ENCODE measurements at regions not wholly inside any gene's neighbourhood (a gene's known extent, or its start where the extent isn't known, plus 50 kb on each side); places are given as distances from the start of the nearest gene placed in this dataset.

GRCh38 chr6:40720375-40720748 is 133.2 kb upstream of the LRFN2 start:
- Histone ChIP-seq H3K4me3 (ENCODE audit: low read depth in 1 of 3, low read length in 3 of 3) (no peak overlapping the region), H3K9me3 (ENCODE audit: control insufficient read depth in 2 of 2, insufficient read depth in 1 of 2, low read depth in 1 of 2, low read length in 1 of 2) (peaks cover 0 to 6% of the 10 kb centered on the region in 2 donors), H3K4me1 (ENCODE audit: control insufficient read depth in 3 of 3, insufficient read depth in 2 of 3, low read depth in 1 of 3, low read length in 2 of 3) (peaks cover 0 to 49% (median 6%) of the 10 kb centered on the region in 3 donors), H3K27me3 (ENCODE audit: control insufficient read depth in 3 of 3, insufficient read depth in 3 of 3, low read length in 3 of 3) (no peaks in the 10 kb centered on the region), H3K27ac (ENCODE audit: low read depth in 1 of 3, low read length in 2 of 3) (peak overlapping the region in 1 of 3 donors; percentile 57), H3K36me3 (ENCODE audit: control insufficient read depth in 3 of 3, insufficient read depth in 2 of 3, low read depth in 1 of 3, low read length in 3 of 3) (no peaks in the 10 kb centered on the region)
- WGBS, 3 donors: 64 to 76% (median 75%) methylated on average over 2 of the region's 2 CpGs
- FAIRE-seq (no peak), DNase-seq (no peak)

GRCh38 chr6:40719671-40720374 is 132.7 kb upstream of the LRFN2 start:
- FAIRE-seq: no peak
- Histone ChIP-seq H3K4me1 (ENCODE audit: control insufficient read depth in 3 of 3, insufficient read depth in 2 of 3, low read depth in 1 of 3, low read length in 2 of 3) (peaks cover 0 to 53% (median 6%) of the 10 kb centered on the region in 3 donors), H3K9me3 (ENCODE audit: control insufficient read depth in 2 of 2, insufficient read depth in 1 of 2, low read depth in 1 of 2, low read length in 1 of 2) (peaks cover 0 to 6% of the 10 kb centered on the region in 2 donors), H3K4me3 (ENCODE audit: low read depth in 1 of 3, low read length in 3 of 3) (no peak overlapping the region), H3K36me3 (ENCODE audit: control insufficient read depth in 3 of 3, insufficient read depth in 2 of 3, low read depth in 1 of 3, low read length in 3 of 3) (no peaks in the 10 kb centered on the region), H3K27ac (ENCODE audit: low read depth in 1 of 3, low read length in 2 of 3) (peak overlapping the region in 2 of 3 donors; percentile 57 to 75), H3K27me3 (ENCODE audit: control insufficient read depth in 3 of 3, insufficient read depth in 3 of 3, low read length in 3 of 3) (no peaks in the 10 kb centered on the region)
- WGBS, 3 donors: 29 to 43% (median 39%) methylated on average over 7 of the region's 7 CpGs
- peak; percentile 44 to 53 for DNase-seq

- no peak for FAIRE-seq
- peaks cover 0 to 6% of the 10 kb centered on the region in 2 donors for H3K9me3 ChIP-seq (ENCODE audit: control insufficient read depth in 2 of 2, insufficient read depth in 1 of 2, low read depth in 1 of 2, low read length in 1 of 2)
- H3K36me3 ChIP-seq (ENCODE audit: control insufficient read depth in 3 of 3, insufficient read depth in 2 of 3, low read depth in 1 of 3, low read length in 3 of 3): no peaks in the 10 kb centered on the region
- no peaks in the 10 kb centered on the region for H3K27me3 ChIP-seq (ENCODE audit: control insufficient read depth in 3 of 3, insufficient read depth in 3 of 3, low read length in 3 of 3)
- no peak for DNase-seq
- H3K4me1 ChIP-seq (ENCODE audit: control insufficient read depth in 3 of 3, insufficient read depth in 2 of 3, low read depth in 1 of 3, low read length in 2 of 3): peaks cover 0 to 52% (median 6%) of the 10 kb centered on the region in 3 donors
- H3K4me3 ChIP-seq (ENCODE audit: low read depth in 1 of 3, low read length in 3 of 3): no peak overlapping the region
- no peak overlapping the region for H3K27ac ChIP-seq (ENCODE audit: low read depth in 1 of 3, low read length in 2 of 3)
- WGBS, 3 donors: 69 to 84% (median 83%) methylated on average over 1 of the region's 1 CpG
Observed at GRCh38 chr6:40718401-40718800, 131.2 kb upstream of the LRFN2 start.

GRCh38 chr6:40717411-40718057 is 130.4 kb upstream of the LRFN2 start:
- Histone ChIP-seq H3K27me3 (ENCODE audit: control insufficient read depth in 3 of 3, insufficient read depth in 3 of 3, low read length in 3 of 3) (no peaks in the 10 kb centered on the region), H3K9me3 (ENCODE audit: control insufficient read depth in 2 of 2, insufficient read depth in 1 of 2, low read depth in 1 of 2, low read length in 1 of 2) (peaks cover 0 to 6% of the 10 kb centered on the region in 2 donors), H3K4me1 (ENCODE audit: control insufficient read depth in 3 of 3, insufficient read depth in 2 of 3, low read depth in 1 of 3, low read length in 2 of 3) (peaks cover 0 to 44% (median 6%) of the 10 kb centered on the region in 3 donors), H3K36me3 (ENCODE audit: control insufficient read depth in 3 of 3, insufficient read depth in 2 of 3, low read depth in 1 of 3, low read length in 3 of 3) (no peaks in the 10 kb centered on the region), H3K27ac (ENCODE audit: low read depth in 1 of 3, low read length in 2 of 3) (no peak overlapping the region), H3K4me3 (ENCODE audit: low read depth in 1 of 3, low read length in 3 of 3) (no peak overlapping the region)
- DNase-seq (no peak), FAIRE-seq (no peak)
- WGBS, 3 donors: 69 to 85% (median 78%) methylated on average over 3 of the region's 3 CpGs

- WGBS, 3 donors: 11 to 31% (median 23%) methylated on average over 12 of the region's 12 CpGs
- H3K4me3 ChIP-seq (ENCODE audit: low read depth in 1 of 3, low read length in 3 of 3): no peak overlapping the region
- no peaks in the 10 kb centered on the region for H3K27me3 ChIP-seq (ENCODE audit: control insufficient read depth in 3 of 3, insufficient read depth in 3 of 3, low read length in 3 of 3)
- DNase-seq: peak; percentile 44 to 49
- no peaks in the 10 kb centered on the region for H3K36me3 ChIP-seq (ENCODE audit: control insufficient read depth in 3 of 3, insufficient read depth in 2 of 3, low read depth in 1 of 3, low read length in 3 of 3)
- H3K27ac ChIP-seq (ENCODE audit: low read depth in 1 of 3, low read length in 2 of 3): peak overlapping the region in 2 of 3 donors; percentile 34 to 38
- peaks cover 0 to 26% (median 6%) of the 10 kb centered on the region in 3 donors for H3K4me1 ChIP-seq (ENCODE audit: control insufficient read depth in 3 of 3, insufficient read depth in 2 of 3, low read depth in 1 of 3, low read length in 2 of 3)
- H3K9me3 ChIP-seq (ENCODE audit: control insufficient read depth in 2 of 2, insufficient read depth in 1 of 2, low read depth in 1 of 2, low read length in 1 of 2): peaks cover 0 to 6% of the 10 kb centered on the region in 2 donors
- no peak for FAIRE-seq
Observed at GRCh38 chr6:40715570-40716403, 128.6 kb upstream of the LRFN2 start.

- H3K36me3 ChIP-seq (ENCODE audit: control insufficient read depth in 3 of 3, insufficient read depth in 2 of 3, low read depth in 1 of 3, low read length in 3 of 3): no peaks in the 10 kb centered on the region
- H3K4me3 ChIP-seq (ENCODE audit: low read depth in 1 of 3, low read length in 3 of 3): no peak overlapping the region
- FAIRE-seq (no peak), DNase-seq (peak; percentile 56 to 74)
- peaks cover 0 to 6% of the 10 kb centered on the region in 2 donors for H3K9me3 ChIP-seq (ENCODE audit: control insufficient read depth in 2 of 2, insufficient read depth in 1 of 2, low read depth in 1 of 2, low read length in 1 of 2)
- WGBS, 3 donors: 63 to 79% (median 75%) methylated on average over 8 of the region's 8 CpGs
- peak overlapping the region in 2 of 3 donors; percentile 38 to 57 for H3K27ac ChIP-seq (ENCODE audit: low read depth in 1 of 3, low read length in 2 of 3)
- H3K27me3 ChIP-seq (ENCODE audit: control insufficient read depth in 3 of 3, insufficient read depth in 3 of 3, low read length in 3 of 3): no peaks in the 10 kb centered on the region
- peaks cover 0 to 20% (median 6%) of the 10 kb centered on the region in 3 donors for H3K4me1 ChIP-seq (ENCODE audit: control insufficient read depth in 3 of 3, insufficient read depth in 2 of 3, low read depth in 1 of 3, low read length in 2 of 3)
Observed at GRCh38 chr6:40714576-40715564, 127.7 kb upstream of the LRFN2 start.

- Histone ChIP-seq H3K4me1 (ENCODE audit: control insufficient read depth in 3 of 3, insufficient read depth in 2 of 3, low read depth in 1 of 3, low read length in 2 of 3) (peaks cover 0 to 13% (median under 1%) of the 10 kb centered on the region in 3 donors), H3K9me3 (ENCODE audit: control insufficient read depth in 2 of 2, insufficient read depth in 1 of 2, low read depth in 1 of 2, low read length in 1 of 2) (peaks cover 0 to 12% of the 10 kb centered on the region in 2 donors), H3K4me3 (ENCODE audit: low read depth in 1 of 3, low read length in 3 of 3) (no peak overlapping the region), H3K27me3 (ENCODE audit: control insufficient read depth in 3 of 3, insufficient read depth in 3 of 3, low read length in 3 of 3) (no peaks in the 10 kb centered on the region), H3K36me3 (ENCODE audit: control insufficient read depth in 3 of 3, insufficient read depth in 2 of 3, low read depth in 1 of 3, low read length in 3 of 3) (no peaks in the 10 kb centered on the region), H3K27ac (ENCODE audit: low read depth in 1 of 3, low read length in 2 of 3) (peak overlapping the region in 1 of 3 donors; percentile 28)
- 88 to 95% (median 93%) methylated on average over 6 of the region's 6 CpGs for WGBS, 3 donors
- no peak for DNase-seq
- FAIRE-seq: no peak
Observed at GRCh38 chr6:40714143-40714542, 127.0 kb upstream of the LRFN2 start.
